Activated CD4-positive, alpha-beta T cell treated with anti-CD3 and anti-CD28 coated beads, Interleukin-2, amount 50 U/mL, for 48 hours (primary cell): ENCODE measurements at regions not wholly inside any gene's neighbourhood (a gene's known extent, or its start where the extent isn't known, plus 50 kb on each side); places are given as distances from the start of the nearest gene placed in this dataset.

Experiments used
- DNase-seq, 2 experiments: peaks; one replicate each; pipeline ENCODE4 v3.0.0-alpha.2; 2020

- no peak for DNase-seq
Measured at GRCh38 chr13:50400035-50400726, 384.9 kb downstream of the KCNRG start.

GRCh38 chr13:50401049-50401505, 385.8 kb downstream of the KCNRG start:
- DNase-seq: no peak

- no peak for DNase-seq
Measured at GRCh38 chr13:50401721-50402465, 386.6 kb downstream of the KCNRG start.

- no peak for DNase-seq
Measured at GRCh38 chr13:50403311-50403710, 388.1 kb downstream of the KCNRG start.

GRCh38 chr13:50404116-50404515, 388.9 kb downstream of the KCNRG start:
- no peak for DNase-seq

GRCh38 chr13:50404769-50405168, 389.5 kb downstream of the KCNRG start:
- no peak for DNase-seq

GRCh38 chr13:50406831-50407230, 391.6 kb downstream of the KCNRG start:
- DNase-seq: no peak

- DNase-seq: no peak
Measured at GRCh38 chr13:50408068-50408467, 392.8 kb downstream of the KCNRG start.

GRCh38 chr13:50409220-50409619, 394.0 kb downstream of the KCNRG start:
- no peak for DNase-seq

GRCh38 chr13:50410921-50411746, 395.9 kb downstream of the KCNRG start:
- DNase-seq: peak in 1 of 2 experiments; percentile 15

- no peak for DNase-seq
Measured at GRCh38 chr13:50412046-50412617, 396.9 kb downstream of the KCNRG start.

- no peak for DNase-seq
Measured at GRCh38 chr13:50414640-50415039, 399.4 kb downstream of the KCNRG start.

- no peak for DNase-seq
Measured at GRCh38 chr13:50415428-50415827, 400.2 kb downstream of the KCNRG start.

- DNase-seq: no peak
Measured at GRCh38 chr13:50417597-50417996, 402.4 kb downstream of the KCNRG start.

GRCh38 chr13:50419331-50419865, 404.2 kb downstream of the KCNRG start:
- no peak for DNase-seq

GRCh38 chr13:50419896-50420295, 404.7 kb downstream of the KCNRG start:
- DNase-seq: no peak

- no peak for DNase-seq
Measured at GRCh38 chr13:50420718-50421472, 405.7 kb downstream of the KCNRG start.

- no peak for DNase-seq
Measured at GRCh38 chr13:50421473-50422130, 406.4 kb downstream of the KCNRG start.

- no peak for DNase-seq
Measured at GRCh38 chr13:50422181-50423148, 407.2 kb downstream of the KCNRG start.

- no peak for DNase-seq
Measured at GRCh38 chr13:50424993-50425392, 409.7 kb downstream of the KCNRG start.
